ENCODE measurements at regions not wholly inside any gene's neighbourhood (a gene's known extent, or its start where the extent isn't known, plus 50 kb on each side); places are given as distances from the start of the nearest gene placed in this dataset.

DNA sequence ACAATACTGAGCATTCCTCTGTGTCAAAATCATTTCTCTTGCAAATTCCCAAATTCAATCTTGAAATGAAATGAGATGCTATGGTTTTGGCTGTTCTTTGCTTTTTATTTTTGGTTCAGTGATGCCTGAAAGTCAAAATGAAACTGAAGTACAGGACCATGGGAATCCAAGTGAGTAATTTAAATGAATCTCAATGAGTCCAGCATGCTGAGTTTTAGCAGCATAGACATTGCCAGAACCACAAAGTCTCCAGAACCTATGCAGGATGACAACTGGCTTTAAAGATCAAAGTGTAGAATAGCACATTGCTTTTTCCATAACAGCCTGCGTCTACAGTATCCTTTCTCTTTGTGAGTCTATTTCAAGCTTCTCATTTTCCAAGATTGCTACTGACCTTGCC is 1050.7 kb upstream of the PIK3C3 start:
- POLR2A ChIA-PET (ENCODE audit: unreplicated experiment) = no interaction called here
- Histone ChIP-seq H3F3A (ENCODE audit: low read length, unreplicated experiment) (no peaks in the 10 kb centered on the region), H3K79me2 (ENCODE audit: low read length) (no peaks in the 10 kb centered on the region), H3K9ac (ENCODE audit: low read length) (no peak overlapping the region), H3K27me3 (ENCODE audit: low read length) (no peaks in the 10 kb centered on the region), H2AFZ (ENCODE audit: low read length) (no peak overlapping the region), H4K20me1 (ENCODE audit: low read length) (no peaks in the 10 kb centered on the region), H3K9me3 (ENCODE audit: low read length) (no peaks in the 10 kb centered on the region), H3K4me3 (ENCODE audit: low read length) (no peak overlapping the region), H3K36me3 (ENCODE audit: low read depth, low read length) (no peaks in the 10 kb centered on the region), H3K27ac (ENCODE audit: low read length) (peak overlapping the region; percentile 25), H3K9me2 (replicated peaks; ENCODE audit: low read length) (no peaks in the 10 kb centered on the region), H3K4me2 (ENCODE audit: low read length) (peak overlapping the region; percentile 46; the same call in 1 of the 2 replicates), H3K4me1 (ENCODE audit: insufficient read depth, low read length) (peaks cover 8% of the 10 kb centered on the region; the same call in 1 of the 2 replicates)
- DNase-seq (no peak), ATAC-seq (no peak)
- TF ChIP-seq EZH2phosphoT487 (IDR thresholded peaks at IDR 0.05; ENCODE audit: borderline replicate concordance, low read length) = no peak
- TF ChIP-seq, protein P1, sequence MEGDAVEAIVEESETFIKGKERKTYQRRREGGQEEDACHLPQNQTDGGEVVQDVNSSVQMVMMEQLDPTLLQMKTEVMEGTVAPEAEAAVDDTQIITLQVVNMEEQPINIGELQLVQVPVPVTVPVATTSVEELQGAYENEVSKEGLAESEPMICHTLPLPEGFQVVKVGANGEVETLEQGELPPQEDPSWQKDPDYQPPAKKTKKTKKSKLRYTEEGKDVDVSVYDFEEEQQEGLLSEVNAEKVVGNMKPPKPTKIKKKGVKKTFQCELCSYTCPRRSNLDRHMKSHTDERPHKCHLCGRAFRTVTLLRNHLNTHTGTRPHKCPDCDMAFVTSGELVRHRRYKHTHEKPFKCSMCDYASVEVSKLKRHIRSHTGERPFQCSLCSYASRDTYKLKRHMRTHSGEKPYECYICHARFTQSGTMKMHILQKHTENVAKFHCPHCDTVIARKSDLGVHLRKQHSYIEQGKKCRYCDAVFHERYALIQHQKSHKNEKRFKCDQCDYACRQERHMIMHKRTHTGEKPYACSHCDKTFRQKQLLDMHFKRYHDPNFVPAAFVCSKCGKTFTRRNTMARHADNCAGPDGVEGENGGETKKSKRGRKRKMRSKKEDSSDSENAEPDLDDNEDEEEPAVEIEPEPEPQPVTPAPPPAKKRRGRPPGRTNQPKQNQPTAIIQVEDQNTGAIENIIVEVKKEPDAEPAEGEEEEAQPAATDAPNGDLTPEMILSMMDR (conservative IDR thresholded peaks at IDR 0.05; ENCODE audit: low read depth, low read length) = no peak
- TF ChIP-seq EZH2 (IDR thresholded peaks at IDR 0.05; ENCODE audit: low read length, unreplicated experiment) = no peak
- no TSS peak for BruUV-seq (replicated peaks)
- CTCF ChIA-PET = no interaction called here
- intact Hi-C loops (cut with micrococcal nuclease) = no loop called here

DNA sequence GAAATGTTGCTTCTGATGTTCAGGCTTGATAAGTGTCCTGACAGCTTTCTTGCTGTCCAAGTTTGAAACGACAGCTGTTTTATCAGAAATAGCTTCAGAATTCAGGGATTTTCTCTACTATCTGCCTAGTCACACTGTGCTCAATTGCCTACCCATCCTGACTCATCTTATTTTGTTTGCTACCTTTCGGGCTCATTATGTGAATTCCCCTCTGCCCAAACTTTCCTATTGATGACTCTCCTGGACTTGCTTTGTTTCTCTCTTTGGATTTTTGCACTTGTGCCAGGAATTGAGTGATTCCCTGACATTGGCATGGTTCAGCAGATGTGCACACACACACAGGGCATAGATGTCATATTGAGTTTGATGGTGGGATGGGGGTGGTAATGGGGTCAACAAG is 1052.6 kb upstream of the PIK3C3 start:
- no peak overlapping the region for H3K9ac ChIP-seq (ENCODE audit: low read length)
- H3K9me3 ChIP-seq (ENCODE audit: low read length) = no peaks in the 10 kb centered on the region
- no peak for ATAC-seq
- H2AFZ ChIP-seq (ENCODE audit: low read length) = no peak overlapping the region
- H3K79me2 ChIP-seq (ENCODE audit: low read length) = no peaks in the 10 kb centered on the region
- no peak overlapping the region for H3K4me3 ChIP-seq (ENCODE audit: low read length)
- ChIA-PET CTCF (no interaction called here), POLR2A (ENCODE audit: unreplicated experiment) (no interaction called here)
- H3K4me1 ChIP-seq (ENCODE audit: insufficient read depth, low read length) = peaks cover 8% of the 10 kb centered on the region; the same call in 1 of the 2 replicates
- H3K4me2 ChIP-seq (ENCODE audit: low read length) = peak overlapping the region; percentile 28; the same call in 1 of the 2 replicates
- H3K9me2 ChIP-seq (replicated peaks; ENCODE audit: low read length) = no peaks in the 10 kb centered on the region
- no peaks in the 10 kb centered on the region for H3F3A ChIP-seq (ENCODE audit: low read length, unreplicated experiment)
- peak overlapping the region; percentile 34; the same call in 1 of the 2 replicates for H3K27ac ChIP-seq (ENCODE audit: low read length)
- no peak for TF ChIP-seq EZH2phosphoT487 (IDR thresholded peaks at IDR 0.05; ENCODE audit: borderline replicate concordance, low read length)
- no peak for TF ChIP-seq EZH2 (IDR thresholded peaks at IDR 0.05; ENCODE audit: low read length, unreplicated experiment)
- TF ChIP-seq, protein P1 (conservative IDR thresholded peaks at IDR 0.05; ENCODE audit: low read depth, low read length) = no peak
- DNase-seq = peak; percentile 49
- BruUV-seq (replicated peaks) = no TSS peak
- no peaks in the 10 kb centered on the region for H3K27me3 ChIP-seq (ENCODE audit: low read length)
- no peaks in the 10 kb centered on the region for H4K20me1 ChIP-seq (ENCODE audit: low read length)
- no peaks in the 10 kb centered on the region for H3K36me3 ChIP-seq (ENCODE audit: low read depth, low read length)
- intact Hi-C loops (cut with micrococcal nuclease) = no loop called here

DNA sequence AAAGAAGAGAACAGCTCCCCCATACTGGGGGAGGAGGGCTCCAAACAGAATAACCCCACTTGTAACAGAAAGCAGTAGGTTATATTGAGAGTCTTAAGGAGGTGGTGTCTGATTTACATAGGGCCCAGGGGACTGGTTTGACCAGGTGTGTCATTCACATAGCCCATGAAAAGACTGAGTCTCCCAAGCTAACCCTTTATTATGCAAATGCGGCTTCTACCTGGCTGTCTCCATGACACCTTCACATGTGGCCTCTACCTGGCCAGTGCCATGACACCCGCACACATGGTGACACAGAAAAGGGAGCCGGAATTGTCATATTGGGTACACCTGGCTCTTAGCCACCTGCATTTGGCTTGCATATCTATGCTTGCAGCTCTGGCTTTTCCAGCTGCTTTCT is 1057.2 kb upstream of the PIK3C3 start:
- Histone ChIP-seq H3K9me3 (ENCODE audit: low read length) (no peaks in the 10 kb centered on the region), H2AFZ (ENCODE audit: low read length) (no peak overlapping the region), H3K4me2 (ENCODE audit: low read length) (no peak overlapping the region), H4K20me1 (ENCODE audit: low read length) (no peaks in the 10 kb centered on the region), H3K4me1 (ENCODE audit: insufficient read depth, low read length) (peaks cover 8% of the 10 kb centered on the region; the same call in 1 of the 2 replicates), H3K9ac (ENCODE audit: low read length) (no peak overlapping the region), H3K4me3 (ENCODE audit: low read length) (no peak overlapping the region), H3K9me2 (replicated peaks; ENCODE audit: low read length) (no peaks in the 10 kb centered on the region), H3K27me3 (ENCODE audit: low read length) (no peaks in the 10 kb centered on the region), H3K27ac (ENCODE audit: low read length) (no peak overlapping the region), H3K79me2 (ENCODE audit: low read length) (no peaks in the 10 kb centered on the region), H3K36me3 (ENCODE audit: low read depth, low read length) (no peaks in the 10 kb centered on the region), H3F3A (ENCODE audit: low read length, unreplicated experiment) (no peaks in the 10 kb centered on the region)
- no peak for DNase-seq
- no peak for TF ChIP-seq EZH2phosphoT487 (IDR thresholded peaks at IDR 0.05; ENCODE audit: borderline replicate concordance, low read length)
- no TSS peak for BruUV-seq (replicated peaks)
- ATAC-seq = no peak
- intact Hi-C loops (cut with micrococcal nuclease) = no loop called here
- CTCF ChIA-PET = no interaction called here
- POLR2A ChIA-PET (ENCODE audit: unreplicated experiment) = no interaction called here
